Endothelial cell (in vitro differentiated cells): ENCODE measurements at regions not wholly inside any gene's neighbourhood (a gene's known extent, or its start where the extent isn't known, plus 50 kb on each side); places are given as distances from the start of the nearest gene placed in this dataset.
"Not testable (repeated sequence)": the region's sequence is repeated elsewhere in the genome, so short reads cannot be mapped to it uniquely, and the experiment has no call there.

Source experiments
- DNase-seq: peaks from one replicate; pipeline ENCODE4 v3.0.0; 2021; ENCODE audit warnings: low spot score
- H3K27ac Mint-ChIP-seq: one replicate; pipeline ENCODE4 v1.8.0; 2021; ENCODE audit warnings: mixed read lengths, inconsistent platforms; ENCODE audit not compliant: unreplicated experiment
- H3K27me3 Mint-ChIP-seq: one replicate; pipeline ENCODE4 v1.8.0; 2021; ENCODE audit warnings: mild to moderate bottlenecking, moderate library complexity, mixed read lengths, inconsistent platforms; ENCODE audit not compliant: unreplicated experiment
- H3K36me3 Mint-ChIP-seq: one replicate; pipeline ENCODE4 v1.8.0; 2021; ENCODE audit warnings: mild to moderate bottlenecking, low read depth, mixed read lengths, inconsistent platforms; ENCODE audit not compliant: unreplicated experiment
- H3K4me1 Mint-ChIP-seq: one replicate; pipeline ENCODE4 v1.8.0; 2021; ENCODE audit warnings: mild to moderate bottlenecking, mixed read lengths, inconsistent platforms; ENCODE audit not compliant: unreplicated experiment
- H3K4me3 Mint-ChIP-seq: one replicate; pipeline ENCODE4 v1.8.0; 2021; ENCODE audit warnings: mild to moderate bottlenecking, mixed read lengths, inconsistent platforms; ENCODE audit not compliant: unreplicated experiment
- H3K9me3 Mint-ChIP-seq: one replicate; pipeline ENCODE4 v1.8.0; 2021; ENCODE audit warnings: mixed read lengths, inconsistent platforms; ENCODE audit not compliant: unreplicated experiment
- TF ChIP-seq, protein P1 (sequence below): fragments of 200-600 bp; sonication (generic); IDR thresholded peaks from one replicate; pipeline ENCODE4 v1.5.0; 2021; ENCODE audit warnings: antibody characterized with exemption; ENCODE audit not compliant: unreplicated experiment

DNA sequence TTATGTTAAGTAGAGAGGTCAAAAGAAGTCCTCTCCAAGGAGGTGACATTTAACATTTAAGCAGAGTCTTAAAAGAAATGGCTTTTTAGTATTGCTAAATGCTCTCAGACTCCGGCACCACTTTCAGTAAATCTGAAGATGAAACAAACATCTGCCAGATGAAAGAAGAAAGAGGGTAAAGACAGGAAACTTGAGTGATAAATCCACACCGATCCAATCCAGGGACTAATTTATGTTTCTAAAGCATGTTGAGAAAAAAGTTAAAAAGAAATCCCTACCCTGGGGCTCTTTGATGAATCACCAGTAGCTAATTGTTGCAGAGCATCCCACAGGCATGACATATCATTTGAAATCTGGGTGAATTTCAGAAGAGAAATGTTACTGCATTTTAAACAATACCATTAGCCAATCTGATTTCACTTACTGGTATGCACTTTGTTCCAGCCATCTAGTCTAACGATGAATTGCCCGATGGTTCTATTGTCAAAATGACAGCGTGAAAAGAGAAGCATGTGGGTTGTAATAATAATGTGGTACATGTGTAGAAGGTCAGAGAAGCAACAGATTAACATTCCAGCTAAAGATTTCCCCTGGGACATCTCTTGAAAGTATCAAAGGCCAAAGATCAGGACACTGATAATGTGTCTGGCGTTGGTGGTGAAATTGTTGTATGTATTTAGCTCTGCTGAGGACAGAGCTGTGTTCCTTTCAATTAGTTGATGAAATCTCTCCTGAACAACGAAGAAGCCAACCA lies 485.7 kb downstream of the CSNK1G3 start:
- H3K4me3 Mint-ChIP-seq = no peak overlapping the region
- no peaks in the 10 kb centered on the region for H3K36me3 Mint-ChIP-seq
- peaks cover 3% of the 10 kb centered on the region for H3K4me1 Mint-ChIP-seq
- TF ChIP-seq, protein P1, sequence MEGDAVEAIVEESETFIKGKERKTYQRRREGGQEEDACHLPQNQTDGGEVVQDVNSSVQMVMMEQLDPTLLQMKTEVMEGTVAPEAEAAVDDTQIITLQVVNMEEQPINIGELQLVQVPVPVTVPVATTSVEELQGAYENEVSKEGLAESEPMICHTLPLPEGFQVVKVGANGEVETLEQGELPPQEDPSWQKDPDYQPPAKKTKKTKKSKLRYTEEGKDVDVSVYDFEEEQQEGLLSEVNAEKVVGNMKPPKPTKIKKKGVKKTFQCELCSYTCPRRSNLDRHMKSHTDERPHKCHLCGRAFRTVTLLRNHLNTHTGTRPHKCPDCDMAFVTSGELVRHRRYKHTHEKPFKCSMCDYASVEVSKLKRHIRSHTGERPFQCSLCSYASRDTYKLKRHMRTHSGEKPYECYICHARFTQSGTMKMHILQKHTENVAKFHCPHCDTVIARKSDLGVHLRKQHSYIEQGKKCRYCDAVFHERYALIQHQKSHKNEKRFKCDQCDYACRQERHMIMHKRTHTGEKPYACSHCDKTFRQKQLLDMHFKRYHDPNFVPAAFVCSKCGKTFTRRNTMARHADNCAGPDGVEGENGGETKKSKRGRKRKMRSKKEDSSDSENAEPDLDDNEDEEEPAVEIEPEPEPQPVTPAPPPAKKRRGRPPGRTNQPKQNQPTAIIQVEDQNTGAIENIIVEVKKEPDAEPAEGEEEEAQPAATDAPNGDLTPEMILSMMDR = no peak
- H3K27ac Mint-ChIP-seq = no peak overlapping the region
- no peaks in the 10 kb centered on the region for H3K9me3 Mint-ChIP-seq
- DNase-seq = no peak
- no peaks in the 10 kb centered on the region for H3K27me3 Mint-ChIP-seq

DNA sequence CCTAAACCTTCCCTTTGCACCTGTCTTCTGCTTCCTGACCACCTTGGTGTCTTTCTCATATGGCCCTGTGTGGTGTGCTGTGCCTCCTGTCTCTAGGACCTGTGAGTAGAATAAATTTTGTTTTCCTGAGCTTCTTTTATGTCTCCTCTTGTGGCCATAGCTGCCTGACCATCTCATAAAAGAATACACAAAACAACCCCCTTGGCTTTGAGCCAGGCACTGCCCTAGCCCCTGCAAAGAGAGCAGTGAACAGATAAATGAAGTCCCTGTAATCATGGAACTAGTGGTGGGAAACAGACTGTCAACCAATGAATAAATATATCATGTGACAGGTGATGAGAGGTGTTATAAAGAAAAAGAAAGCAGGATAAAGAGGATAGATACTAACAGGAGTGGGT lies 485.1 kb downstream of the CSNK1G3 start:
- Mint-ChIP-seq H3K4me1 (peaks cover 3% of the 10 kb centered on the region), H3K27me3 (no peaks in the 10 kb centered on the region), H3K27ac (no peak overlapping the region), H3K36me3 (no peaks in the 10 kb centered on the region), H3K4me3 (no peak overlapping the region), H3K9me3 (no peaks in the 10 kb centered on the region)
- TF ChIP-seq, protein P1 = no peak
- no peak for DNase-seq

- TF ChIP-seq, protein P1 = no peak
- Mint-ChIP-seq H3K27ac (no peak overlapping the region), H3K4me1 (peaks cover 3% of the 10 kb centered on the region), H3K36me3 (no peaks in the 10 kb centered on the region), H3K27me3 (no peaks in the 10 kb centered on the region), H3K4me3 (no peak overlapping the region), H3K9me3 (no peaks in the 10 kb centered on the region)
- DNase-seq = no peak
Observed at GRCh38 chr5:123992641-123993040, 480.7 kb downstream of the CSNK1G3 start.

GRCh38 chr5:123987956-123988355 lies 476.0 kb downstream of the CSNK1G3 start:
- no peak overlapping the region for H3K27ac Mint-ChIP-seq
- H3K27me3 Mint-ChIP-seq = no peaks in the 10 kb centered on the region
- TF ChIP-seq, protein P1 = no peak
- peaks cover 3% of the 10 kb centered on the region for H3K4me1 Mint-ChIP-seq
- no peaks in the 10 kb centered on the region for H3K9me3 Mint-ChIP-seq
- no peaks in the 10 kb centered on the region for H3K36me3 Mint-ChIP-seq
- DNase-seq = no peak
- no peak overlapping the region for H3K4me3 Mint-ChIP-seq

DNA sequence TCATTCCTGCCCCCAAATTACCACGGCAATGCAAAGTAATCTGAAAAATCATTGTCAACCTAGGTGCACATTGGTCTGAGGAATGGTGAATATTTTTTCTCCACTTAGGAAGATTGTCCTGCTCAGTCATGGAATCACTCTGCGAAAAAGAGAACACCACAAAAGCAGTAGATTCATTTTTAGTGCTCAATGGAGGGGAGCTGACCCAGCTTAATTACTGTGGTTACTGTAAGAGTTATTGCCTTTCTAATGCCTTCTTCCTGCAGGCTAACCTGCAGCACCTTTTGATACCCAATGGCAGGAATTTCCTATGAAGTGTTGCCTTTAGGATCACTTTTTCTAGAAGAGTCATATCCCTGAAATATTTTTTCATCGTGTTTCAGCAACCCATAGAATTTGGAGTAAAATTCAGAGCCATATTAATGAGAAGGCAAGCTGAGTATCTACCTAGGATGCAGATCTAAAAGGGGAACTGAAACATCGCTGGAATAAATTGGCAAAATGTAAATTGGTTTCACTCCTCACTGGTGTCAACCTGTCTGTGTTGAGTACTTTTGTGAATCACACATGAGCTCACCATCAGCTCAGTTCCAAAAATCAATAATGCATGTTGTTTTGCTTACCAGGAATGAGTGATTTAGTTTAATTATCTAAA lies 464.5 kb downstream of the CSNK1G3 start:
- Mint-ChIP-seq H3K4me3 (no peak overlapping the region), H3K27ac (no peak overlapping the region), H3K27me3 (no peaks in the 10 kb centered on the region), H3K4me1 (no peaks in the 10 kb centered on the region), H3K36me3 (no peaks in the 10 kb centered on the region), H3K9me3 (no peaks in the 10 kb centered on the region)
- TF ChIP-seq, protein P1 = no peak
- no peak for DNase-seq

GRCh38 chr5:123975521-123975920 lies 463.5 kb downstream of the CSNK1G3 start:
- H3K9me3 Mint-ChIP-seq, H3K4me3 Mint-ChIP-seq: not testable (repeated sequence)

More at GRCh38 chr5:123975521-123975920, 463.5 kb downstream of the CSNK1G3 start:
- not testable (repeated sequence) for DNase-seq, H3K36me3 Mint-ChIP-seq, H3K27me3 Mint-ChIP-seq, H3K4me1 Mint-ChIP-seq, H3K27ac Mint-ChIP-seq
